Smooth muscle cell (in vitro differentiated cells): ENCODE measurements at regions not wholly inside any gene's neighbourhood (a gene's known extent, or its start where the extent isn't known, plus 50 kb on each side); places are given as distances from the start of the nearest gene placed in this dataset.
A peak's percentile ranks its signal among the peaks of the same experiment; 100 is the strongest.

ENCODE experiments used
- DNase-seq: peaks from one replicate; lab custom pipeline; 2025; ENCODE audit not compliant: unreplicated experiment; lab: John Stamatoyannopoulos, UW
- H2AFZ ChIP-seq: fragments of 200-600 bp; sonication (generic); 2 replicates; pipeline ENCODE4 v1.6.0; 2016; ENCODE audit warnings: antibody characterized with exemption, low read depth, mild to moderate bottlenecking
- H3F3A ChIP-seq: fragments of 200-600 bp; sonication (generic); 2 replicates; pipeline ENCODE4 v1.6.0; 2017; ENCODE audit warnings: antibody characterized with exemption, low read depth
- H3K27ac ChIP-seq: fragments of 200-600 bp; sonication (generic); 2 replicates; pipeline ENCODE4 v1.5.1; 2016; ENCODE audit warnings: low read depth, mild to moderate bottlenecking
- H3K27me3 ChIP-seq: fragments of 200-600 bp; sonication (generic); 2 replicates; pipeline ENCODE4 v1.6.1; 2016; ENCODE audit warnings: low read depth, mild to moderate bottlenecking
- H3K36me3 ChIP-seq: fragments of 200-600 bp; sonication (generic); 2 replicates; pipeline ENCODE4 v1.5.1; 2016; ENCODE audit warnings: low read depth
- H3K4me1 ChIP-seq: fragments of 200-600 bp; sonication (generic); 2 replicates; pipeline ENCODE4 v1.5.1; 2016; ENCODE audit warnings: low read depth
- H3K4me2 ChIP-seq: fragments of 200-600 bp; sonication (generic); 2 replicates; pipeline ENCODE4 v1.6.0; 2016; ENCODE audit warnings: mild to moderate bottlenecking
- H3K4me3 ChIP-seq: fragments of 200-600 bp; sonication (generic); 2 replicates; pipeline ENCODE4 v1.5.1; 2016; ENCODE audit warnings: mild to moderate bottlenecking
- H3K79me2 ChIP-seq: fragments of 200-600 bp; sonication (generic); 2 replicates; pipeline ENCODE4 v1.6.0; 2016; ENCODE audit warnings: low read depth, mild to moderate bottlenecking
- H3K9ac ChIP-seq: fragments of 200-600 bp; sonication (generic); 2 replicates; pipeline ENCODE4 v1.6.0; 2016; ENCODE audit warnings: low read depth
- H3K9me3 ChIP-seq: fragments of 200-600 bp; sonication (generic); replicated peaks from 2 replicates; pipeline ENCODE4 v1.5.1; 2016; ENCODE audit warnings: low read depth
- H4K20me1 ChIP-seq: fragments of 200-600 bp; sonication (generic); 2 replicates; pipeline ENCODE4 v1.6.0; 2016; ENCODE audit warnings: low read depth
- CTCF ChIP-seq: fragments of 200-600 bp; sonication (generic); IDR thresholded peaks from 2 replicates; pipeline ENCODE4 v1.5.1; 2017; ENCODE audit warnings: borderline replicate concordance, mild to moderate bottlenecking, antibody characterized with exemption; ENCODE audit not compliant: insufficient read depth, poor library complexity, severe bottlenecking
- WGBS: methylation state at CpG from one replicate; pipeline ENCODE4 v1.1.7; 2016; ENCODE audit warnings: low lambda C conversion rate; 5-methylcytosine and 5-hydroxymethylcytosine counted together

GRCh38 chr17:34011599-34011998 is 243.5 kb upstream of the CCL2 start:
- H3F3A ChIP-seq = no peaks in the 10 kb centered on the region
- no peaks in the 10 kb centered on the region for H3K36me3 ChIP-seq
- no peak overlapping the region for H3K4me3 ChIP-seq
- no peak overlapping the region for H3K4me2 ChIP-seq
- H3K79me2 ChIP-seq = no peaks in the 10 kb centered on the region
- no peaks in the 10 kb centered on the region for H4K20me1 ChIP-seq
- no peaks in the 10 kb centered on the region for H3K4me1 ChIP-seq
- H3K27me3 ChIP-seq = no peaks in the 10 kb centered on the region
- H3K9me3 ChIP-seq = no peaks in the 10 kb centered on the region
- 95% methylated on average over 3 of the region's 3 CpGs for WGBS
- H2AFZ ChIP-seq = no peak overlapping the region
- DNase-seq = no peak
- no peak overlapping the region for H3K27ac ChIP-seq
- no peak for TF ChIP-seq CTCF
- H3K9ac ChIP-seq = no peak overlapping the region

GRCh38 chr17:34012709-34013375 is 242.2 kb upstream of the CCL2 start:
- Histone ChIP-seq H3K4me2 (no peak overlapping the region), H3K27ac (no peak overlapping the region), H3K9me3 (no peaks in the 10 kb centered on the region), H3K9ac (no peak overlapping the region), H3K4me3 (no peak overlapping the region), H3K27me3 (no peaks in the 10 kb centered on the region), H3K36me3 (no peaks in the 10 kb centered on the region), H2AFZ (no peak overlapping the region), H4K20me1 (no peaks in the 10 kb centered on the region), H3K4me1 (no peaks in the 10 kb centered on the region), H3F3A (no peaks in the 10 kb centered on the region), H3K79me2 (no peaks in the 10 kb centered on the region)
- 85% methylated on average over 5 of the region's 5 CpGs for whole genome bisulfite sequencing
- TF ChIP-seq CTCF = no peak
- DNase-seq = no peak

- Histone ChIP-seq H3K27me3 (no peaks in the 10 kb centered on the region), H3K9ac (no peak overlapping the region), H3K79me2 (no peaks in the 10 kb centered on the region), H3K4me1 (no peaks in the 10 kb centered on the region), H3K27ac (no peak overlapping the region), H3K9me3 (no peaks in the 10 kb centered on the region), H2AFZ (no peak overlapping the region), H3K4me2 (no peak overlapping the region), H3F3A (no peaks in the 10 kb centered on the region), H4K20me1 (no peaks in the 10 kb centered on the region), H3K4me3 (no peak overlapping the region), H3K36me3 (no peaks in the 10 kb centered on the region)
- no peak for DNase-seq
- 74% methylated on average over 2 of the region's 2 CpGs for WGBS
- no peak for TF ChIP-seq CTCF
Observed at GRCh38 chr17:34015253-34015652, 239.8 kb upstream of the CCL2 start.

GRCh38 chr17:34024386-34024785 is 230.7 kb upstream of the CCL2 start:
- no peak for TF ChIP-seq CTCF
- no peaks in the 10 kb centered on the region for H4K20me1 ChIP-seq
- H3K9me3 ChIP-seq = no peaks in the 10 kb centered on the region
- DNase-seq = no peak
- H3K4me1 ChIP-seq = peaks cover 11% of the 10 kb centered on the region
- no peaks in the 10 kb centered on the region for H3K27me3 ChIP-seq
- no peak overlapping the region for H3K4me3 ChIP-seq
- no peak overlapping the region for H3K27ac ChIP-seq
- H3K79me2 ChIP-seq = no peaks in the 10 kb centered on the region
- no peak overlapping the region for H3K9ac ChIP-seq
- peak overlapping the region; percentile 31 for H3K4me2 ChIP-seq
- no peaks in the 10 kb centered on the region for H3K36me3 ChIP-seq
- WGBS = 70% methylated on average over 4 of the region's 4 CpGs
- H3F3A ChIP-seq = no peaks in the 10 kb centered on the region
- H2AFZ ChIP-seq = no peak overlapping the region
